NB4 (cell line): ENCODE measurements at regions not wholly inside any gene's neighbourhood (a gene's known extent, or its start where the extent isn't known, plus 50 kb on each side); places are given as distances from the start of the nearest gene placed in this dataset.

Experiments
- DNase-seq: peaks from one replicate; pipeline ENCODE4 v3.0.0; 2010; ENCODE audit warnings: low read depth
- H3K4me3 ChIP-seq: one replicate; pipeline ENCODE4 v1.5.1; 2011; ENCODE audit warnings: mild to moderate bottlenecking, low read depth, low read length, moderate library complexity
- MYC ChIP-seq: IDR thresholded peaks from 2 replicates; pipeline ENCODE4 v1.6.1; 2011; ENCODE audit warnings: low read depth, low read length
- POLR2A ChIP-seq: IDR thresholded peaks from 2 replicates; pipeline ENCODE4 v1.6.1; 2011; ENCODE audit warnings: mild to moderate bottlenecking; ENCODE audit not compliant: insufficient read length; ENCODE audit errors: extremely low read depth
- TF ChIP-seq, protein P1 (sequence below): IDR thresholded peaks from one replicate; pipeline ENCODE4 v1.5.1; 2012; ENCODE audit warnings: low read depth, low read length
- TF ChIP-seq, protein P2 (sequence below): IDR thresholded peaks from 2 replicates; pipeline ENCODE4 v1.6.1; 2011; ENCODE audit warnings: low read depth, low read length

DNA sequence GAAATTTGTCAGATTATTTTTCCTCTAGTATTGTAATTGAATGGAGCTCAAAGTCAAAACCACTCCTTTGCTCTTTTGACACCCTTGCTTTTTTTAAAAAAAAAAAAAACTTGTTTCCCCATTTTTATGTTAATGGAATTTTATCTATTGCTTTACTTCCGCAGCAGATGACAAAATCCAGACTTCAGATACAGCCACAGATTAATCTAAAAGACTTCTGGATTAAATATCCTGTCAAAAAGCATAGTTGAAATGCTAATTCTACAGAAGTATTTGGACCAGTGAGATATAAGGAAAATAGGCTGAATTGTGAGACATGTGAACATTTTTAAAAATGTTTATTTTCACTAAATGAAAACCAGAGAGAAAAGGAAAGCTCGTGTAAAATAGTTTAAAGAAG, 341.4 kb downstream of the BMP2 start:
- no peak for DNase-seq
- TF ChIP-seq MYC (no peak), POLR2A (no peak)
- TF ChIP-seq, protein P1, sequence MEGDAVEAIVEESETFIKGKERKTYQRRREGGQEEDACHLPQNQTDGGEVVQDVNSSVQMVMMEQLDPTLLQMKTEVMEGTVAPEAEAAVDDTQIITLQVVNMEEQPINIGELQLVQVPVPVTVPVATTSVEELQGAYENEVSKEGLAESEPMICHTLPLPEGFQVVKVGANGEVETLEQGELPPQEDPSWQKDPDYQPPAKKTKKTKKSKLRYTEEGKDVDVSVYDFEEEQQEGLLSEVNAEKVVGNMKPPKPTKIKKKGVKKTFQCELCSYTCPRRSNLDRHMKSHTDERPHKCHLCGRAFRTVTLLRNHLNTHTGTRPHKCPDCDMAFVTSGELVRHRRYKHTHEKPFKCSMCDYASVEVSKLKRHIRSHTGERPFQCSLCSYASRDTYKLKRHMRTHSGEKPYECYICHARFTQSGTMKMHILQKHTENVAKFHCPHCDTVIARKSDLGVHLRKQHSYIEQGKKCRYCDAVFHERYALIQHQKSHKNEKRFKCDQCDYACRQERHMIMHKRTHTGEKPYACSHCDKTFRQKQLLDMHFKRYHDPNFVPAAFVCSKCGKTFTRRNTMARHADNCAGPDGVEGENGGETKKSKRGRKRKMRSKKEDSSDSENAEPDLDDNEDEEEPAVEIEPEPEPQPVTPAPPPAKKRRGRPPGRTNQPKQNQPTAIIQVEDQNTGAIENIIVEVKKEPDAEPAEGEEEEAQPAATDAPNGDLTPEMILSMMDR: no peak
- TF ChIP-seq, protein P2, sequence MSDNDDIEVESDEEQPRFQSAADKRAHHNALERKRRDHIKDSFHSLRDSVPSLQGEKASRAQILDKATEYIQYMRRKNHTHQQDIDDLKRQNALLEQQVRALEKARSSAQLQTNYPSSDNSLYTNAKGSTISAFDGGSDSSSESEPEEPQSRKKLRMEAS: no peak
- H3K4me3 ChIP-seq: no peak overlapping the region

DNA sequence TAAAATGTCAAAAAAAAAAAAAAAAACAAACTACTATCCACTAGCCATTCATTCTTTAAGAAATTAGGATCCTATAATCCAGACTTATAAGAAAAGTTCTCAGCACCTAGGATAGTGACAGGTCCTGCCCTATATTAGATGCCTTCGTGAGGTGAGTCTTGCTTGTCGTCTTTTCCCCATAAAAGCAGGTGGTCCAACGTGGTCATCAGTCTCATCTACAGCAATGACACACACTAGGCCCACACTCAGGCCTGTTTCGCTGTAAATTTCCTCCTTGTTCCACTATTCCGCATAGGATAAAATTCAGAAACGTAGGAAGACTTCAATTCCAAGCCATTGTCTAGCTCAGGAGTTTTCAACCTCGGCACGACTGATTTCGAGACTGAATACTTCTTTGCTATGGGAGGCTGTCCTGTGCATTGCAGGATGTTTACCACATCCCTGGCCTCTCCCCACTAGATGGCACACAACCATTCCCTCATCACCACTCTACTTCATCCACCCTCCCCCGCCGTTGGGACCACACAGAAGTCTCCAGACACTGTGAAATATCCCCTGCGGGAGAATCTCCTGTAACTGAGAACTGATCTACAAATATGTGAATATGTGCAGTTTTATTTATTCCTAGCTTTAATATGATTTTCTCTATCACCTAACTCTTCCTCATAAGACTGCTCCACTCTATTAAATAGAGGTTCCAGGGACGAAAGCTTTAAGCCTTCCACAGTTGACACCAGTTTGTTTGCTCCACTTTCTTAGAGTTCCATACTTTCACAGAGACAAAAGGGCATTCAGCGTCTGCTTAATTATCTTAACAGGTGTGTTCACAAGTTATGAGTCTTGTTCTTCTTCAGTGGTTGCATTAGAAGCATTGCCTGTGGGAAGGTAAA, 346.3 kb downstream of the BMP2 start:
- H3K4me3 ChIP-seq: no peak overlapping the region
- TF ChIP-seq, protein P1: peak; percentile 62
- TF ChIP-seq, protein P2: no peak
- TF ChIP-seq POLR2A: no peak
- TF ChIP-seq MYC: no peak
- DNase-seq: peak; percentile 54

DNA sequence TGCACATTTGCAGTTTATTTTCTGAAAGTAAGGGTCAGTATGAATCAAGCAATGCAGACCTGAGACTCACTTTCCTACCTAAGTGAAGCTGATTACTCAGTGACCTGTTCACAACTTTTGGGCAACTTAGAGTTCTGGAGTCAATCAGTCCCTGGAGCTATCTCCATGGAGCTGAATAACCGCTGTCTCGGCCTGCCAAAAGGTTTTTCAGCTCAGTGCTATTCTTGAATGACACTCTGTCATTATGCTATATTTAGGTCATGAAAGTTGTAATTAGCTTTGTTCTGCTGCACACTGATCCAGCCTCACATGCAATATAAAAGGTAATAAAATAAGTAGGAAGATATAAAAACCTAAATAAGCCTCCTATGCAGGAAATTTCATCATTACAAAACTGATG, 356.0 kb downstream of the BMP2 start:
- TF ChIP-seq POLR2A (no peak), MYC (no peak)
- TF ChIP-seq, protein P2: no peak
- TF ChIP-seq, protein P1: no peak
- DNase-seq: no peak
- H3K4me3 ChIP-seq: no peak overlapping the region

DNA sequence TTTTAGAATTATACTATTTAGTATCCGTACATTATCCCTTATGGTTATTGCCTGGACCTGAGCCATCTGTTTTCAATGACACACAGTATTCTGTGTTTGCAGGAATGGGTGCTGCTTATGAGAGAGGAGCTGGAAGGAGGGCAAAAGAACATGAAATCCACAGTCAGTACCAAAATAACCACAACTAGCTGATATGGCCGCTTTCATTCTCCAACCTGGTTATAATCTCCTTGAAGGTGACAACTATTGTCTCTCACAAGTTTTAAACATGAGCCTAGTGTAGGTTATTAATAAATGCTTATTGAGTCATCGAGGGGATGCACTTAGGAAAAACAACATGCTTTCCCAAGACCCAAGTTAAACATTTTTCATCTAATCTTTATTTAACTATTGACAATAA, 356.6 kb downstream of the BMP2 start:
- no peak overlapping the region for H3K4me3 ChIP-seq
- no peak for DNase-seq
- TF ChIP-seq POLR2A (no peak), MYC (no peak)
- TF ChIP-seq, protein P2: no peak
- TF ChIP-seq, protein P1: no peak

DNA sequence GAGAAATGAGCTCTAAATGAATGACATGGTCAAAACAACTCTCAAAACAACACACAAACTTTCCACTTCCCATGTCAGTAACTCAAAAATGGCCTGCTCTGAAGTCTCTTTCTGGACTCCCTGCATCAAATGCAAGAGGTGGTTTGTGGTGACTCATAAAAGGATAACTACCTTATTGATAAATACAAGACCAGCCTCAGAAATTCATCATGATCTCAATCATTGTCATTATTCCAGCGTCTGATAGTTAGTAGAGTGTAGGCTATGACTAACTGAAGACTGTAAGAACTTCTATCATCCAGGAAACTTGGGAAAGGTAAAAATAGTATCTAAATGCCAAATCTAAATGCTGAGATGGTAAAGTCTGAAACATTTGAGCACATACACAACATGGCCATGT, 369.4 kb downstream of the BMP2 start:
- no peak for DNase-seq
- H3K4me3 ChIP-seq: no peak overlapping the region
- TF ChIP-seq, protein P1: no peak
- TF ChIP-seq POLR2A (no peak), MYC (no peak)
- TF ChIP-seq, protein P2: no peak
